ENCODE measurements at regions not wholly inside any gene's neighbourhood (a gene's known extent, or its start where the extent isn't known, plus 50 kb on each side); places are given as distances from the start of the nearest gene placed in this dataset.

- no peak for TF ChIP-seq CTCF (conservative IDR thresholded peaks at IDR 0.05; ENCODE audit: low read depth, low read length)
- TF ChIP-seq EZH2 (IDR thresholded peaks at IDR 0.05; ENCODE audit: borderline replicate concordance, low read depth, low read length, poor library complexity, severe bottlenecking), result no peak
Measured at GRCh38 chr13:59332966-59333365, 830.8 kb downstream of the DIAPH3 start.

Measured in A673 (cell line).